Body of pancreas (tissue), 4 donors: ENCODE measurements at regions not wholly inside any gene's neighbourhood (a gene's known extent, or its start where the extent isn't known, plus 50 kb on each side); places are given as distances from the start of the nearest gene placed in this dataset.

ENCODE experiments used
- CTCF ChIP-seq, 7 experiments: fragments of 450-650 bp in 4 of 7; fragments of 200-600 bp in 3 of 7; sonication (generic) in 3 of 7; IDR thresholded peaks; one replicate each; pipeline ENCODE4 v1.5.1; 2016 to 2019; ENCODE audit warnings: antibody characterized with exemption in 7 of 7
- POLR2A ChIP-seq, 3 donors: fragments of 450-650 bp; IDR thresholded peaks; one replicate each; pipeline ENCODE4 v1.6.1; 2016; ENCODE audit warnings: antibody characterized with exemption in 3 of 3, mild to moderate bottlenecking in 2 of 3

GRCh38 chr2:21610304-21610703, 486.5 kb downstream of the TDRD15 start:
- TF ChIP-seq CTCF (IDR thresholded peaks at IDR 0.05), result no peak
- no peak for TF ChIP-seq POLR2A (IDR thresholded peaks at IDR 0.05)
